IMR-90 (cell line): ENCODE measurements at regions not wholly inside any gene's neighbourhood (a gene's known extent, or its start where the extent isn't known, plus 50 kb on each side); places are given as distances from the start of the nearest gene placed in this dataset.

Experiments
- ATAC-seq: fragments of 200-7000 bp; cut with Tn5 transposase; 2 replicates; pipeline ENCODE4 v1.9.1; 2020; ENCODE audit warnings: low read depth, mild to moderate bottlenecking, moderate library complexity
- BruUV-seq: library from RNA; stranded (reverse); fragments of 400-500 nt; replicated peaks from 2 replicates; lab custom pipeline; 2021; lab: Mats Ljungman, UMichigan
- CTCF ChIA-PET: fragments of 300-600 bp; formaldehyde crosslinking; extraction: SDS; loops from one replicate; lab custom pipeline; 2021; ENCODE audit warnings: antibody characterized with exemption; lab: Yijun Ruan, JAX
- POLR2A ChIA-PET: fragments of 300-600 bp; sonication (Branson Sonifier 250); formaldehyde crosslinking; loops from one replicate; lab custom pipeline; 2022; ENCODE audit warnings: antibody characterized with exemption; ENCODE audit not compliant: unreplicated experiment; lab: Charles Lee
- DNase-seq: peaks from one replicate; pipeline ENCODE4 v3.0.0; 2013
- H2AFZ ChIP-seq: replicated peaks from 2 replicates; pipeline ENCODE3; 2013; ENCODE audit warnings: low read length, mild to moderate bottlenecking; ENCODE audit not compliant: poor library complexity
- H2AK5ac ChIP-seq: 2 replicates; pipeline ENCODE4 v1.6.1; 2013; ENCODE audit warnings: low read depth, low read length, inconsistent platforms
- H2AK9ac ChIP-seq: replicated peaks from 2 replicates; pipeline ENCODE3; 2013; ENCODE audit warnings: mild to moderate bottlenecking, low read depth, low read length, moderate library complexity; ENCODE audit not compliant: poor library complexity
- H2BK120ac ChIP-seq: 2 replicates; pipeline ENCODE4 v1.6.1; 2013; ENCODE audit warnings: low read depth, low read length, inconsistent platforms
- H2BK15ac ChIP-seq: 3 replicates; pipeline ENCODE4 v1.6.1; 2013; ENCODE audit warnings: low read depth, low read length, inconsistent platforms
- H2BK20ac ChIP-seq: 2 replicates; pipeline ENCODE4 v1.6.1; 2013; ENCODE audit warnings: low read depth, mild to moderate bottlenecking, inconsistent platforms, low read length, moderate library complexity
- H2BK5ac ChIP-seq: 2 replicates; pipeline ENCODE4 v1.6.1; 2013; ENCODE audit warnings: mild to moderate bottlenecking, low read depth, low read length, inconsistent platforms; ENCODE audit not compliant: poor library complexity, severe bottlenecking
- H3K14ac ChIP-seq: replicated peaks from 2 replicates; pipeline ENCODE4 v1.6.1; 2013; ENCODE audit warnings: low read depth, low read length, inconsistent platforms
- H3K18ac ChIP-seq: 2 replicates; pipeline ENCODE4 v1.6.1; 2013; ENCODE audit warnings: low read depth, low read length, control low read depth
- H3K23ac ChIP-seq: 2 replicates; pipeline ENCODE4 v1.6.1; 2013; ENCODE audit warnings: low read depth, low read length, inconsistent platforms
- H3K27ac ChIP-seq: 2 replicates; pipeline ENCODE4 v1.5.1; 2013; ENCODE audit warnings: mild to moderate bottlenecking, control low read depth, low read length; ENCODE audit not compliant: insufficient read depth
- H3K27me3 ChIP-seq: 2 replicates; pipeline ENCODE4 v1.6.1; 2013; ENCODE audit warnings: low read length; ENCODE audit not compliant: control insufficient read depth, insufficient read depth
- H3K36me3 ChIP-seq: 2 replicates; pipeline ENCODE4 v1.6.1; 2013; ENCODE audit warnings: low read length, mixed read lengths; ENCODE audit not compliant: control insufficient read depth, insufficient read depth
- H3K4ac ChIP-seq: 2 replicates; pipeline ENCODE4 v1.6.1; 2013; ENCODE audit warnings: low read depth, low read length, inconsistent platforms
- H3K4me1 ChIP-seq: 2 replicates; pipeline ENCODE4 v1.6.1; 2013; ENCODE audit warnings: low read length, mixed read lengths; ENCODE audit not compliant: control insufficient read depth, insufficient read depth
- H3K4me2 ChIP-seq: 2 replicates; pipeline ENCODE4 v1.6.1; 2013; ENCODE audit warnings: low read depth, mild to moderate bottlenecking, control low read depth, low read length, moderate library complexity
- H3K4me3 ChIP-seq: 2 replicates; pipeline ENCODE4 v1.5.1; 2013; ENCODE audit warnings: low read depth, mild to moderate bottlenecking, control low read depth, low read length, moderate library complexity; ENCODE audit not compliant: insufficient read depth
- H3K56ac ChIP-seq: 2 replicates; pipeline ENCODE4 v1.6.1; 2013; ENCODE audit warnings: low read length, inconsistent platforms; ENCODE audit not compliant: insufficient read depth; ENCODE audit errors: extremely low read depth
- H3K79me1 ChIP-seq, 2 experiments: 2 replicates each; pipeline ENCODE4 v1.6.1; 2013; ENCODE audit warnings: low read length in 2 of 2, inconsistent platforms in 1 of 2, low read depth in 1 of 2
- H3K9ac ChIP-seq: 2 replicates; pipeline ENCODE4 v1.6.1; 2013; ENCODE audit warnings: low read depth, low read length, control low read depth
- H3K9me1 ChIP-seq: 2 replicates; pipeline ENCODE4 v1.6.1; 2013; ENCODE audit warnings: low read length, inconsistent platforms; ENCODE audit not compliant: insufficient read depth
- H3K9me3 ChIP-seq: 2 replicates; pipeline ENCODE4 v1.6.1; 2013; ENCODE audit warnings: low read length; ENCODE audit not compliant: control insufficient read depth, insufficient read depth
- H4K20me1 ChIP-seq: 2 replicates; pipeline ENCODE4 v1.6.1; 2013; ENCODE audit warnings: low read length, inconsistent platforms; ENCODE audit not compliant: insufficient read depth
- H4K5ac ChIP-seq: 2 replicates; pipeline ENCODE4 v1.6.1; 2013; ENCODE audit warnings: mild to moderate bottlenecking, low read depth, low read length, control low read depth
- H4K8ac ChIP-seq, 2 experiments: 2 replicates each; pipeline ENCODE4 v1.6.1; 2013; ENCODE audit warnings: low read depth in 2 of 2, low read length in 2 of 2, control low read depth in 1 of 2, inconsistent platforms in 1 of 2
- H4K91ac ChIP-seq: 2 replicates; pipeline ENCODE4 v1.6.1; 2013; ENCODE audit warnings: low read depth, low read length, inconsistent platforms; ENCODE audit not compliant: insufficient read depth
- CHD1 ChIP-seq: IDR thresholded peaks from 2 replicates; pipeline ENCODE4 v1.6.1; 2012; ENCODE audit warnings: low read depth, low read length, improper control_type of control experiment
- NFE2L2 ChIP-seq: fragments of 150-350 bp; IDR thresholded peaks from 2 replicates; pipeline ENCODE4 v1.6.1; 2016; ENCODE audit warnings: low read depth, mild to moderate bottlenecking, low read length
- WGBS, 2 experiments: methylation state at CpG; one replicate each; pipeline versions ENCODE4 v1.1.5 to v1.1.7; 2013; ENCODE audit warnings: missing lambda C conversion rate in 2 of 2; ENCODE audit not compliant: insufficient read length in 1 of 2; ENCODE audit errors: extremely low coverage in 2 of 2; 5-methylcytosine and 5-hydroxymethylcytosine counted together
- dilution Hi-C: fragments of 300-500 bp; cut with HindIII; formaldehyde crosslinking; loops from one replicate; pipeline ENCODE4 v1.14.3; 2018; ENCODE audit warnings: low sequenced_read_pairs; ENCODE audit not compliant: unreplicated experiment
- in situ Hi-C: fragments of 300-500 bp; cut with MboI; formaldehyde crosslinking; loops from 3 replicates; pipeline ENCODE4 v1.14.3; 2019; ENCODE audit warnings: low sequenced_read_pairs, inconsistent platforms, mixed read lengths
- intact Hi-C: fragments of 100-400 bp; cut with micrococcal nuclease; formaldehyde crosslinking; loops from 2 replicates; pipeline ENCODE4 v1.10.0; 2022
- TF ChIP-seq, protein P1 (sequence below): fragments of 150-350 bp; IDR thresholded peaks from 2 replicates; pipeline ENCODE4 v1.6.1; 2017; ENCODE audit warnings: mild to moderate bottlenecking, antibody characterized with exemption, low read length, low read depth

DNA sequence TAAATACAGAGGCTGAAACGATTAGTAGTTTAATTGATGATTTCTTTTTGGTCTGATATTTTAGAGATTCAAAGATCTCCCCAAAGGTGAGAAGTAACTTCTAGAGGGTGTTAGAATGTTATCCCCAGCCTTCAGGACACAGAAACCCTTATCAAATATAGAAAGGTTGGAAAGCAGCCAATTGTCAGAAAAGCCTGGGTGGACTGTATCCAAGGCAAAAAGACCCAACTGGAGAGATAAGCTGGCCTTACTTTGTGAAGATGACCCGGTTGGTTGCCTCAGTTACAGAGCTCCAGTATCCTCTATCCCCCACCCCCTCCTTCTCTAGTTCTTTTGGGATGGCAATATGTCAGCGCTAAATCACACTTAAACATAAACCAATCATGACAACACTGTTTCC is 75.7 kb downstream of the GCNT4 start:
- Histone ChIP-seq H3K79me1 (no peaks in the 10 kb centered on the region), H3K4me1 (no peaks in the 10 kb centered on the region), H3K27me3 (no peaks in the 10 kb centered on the region), H4K8ac (no peak overlapping the region), H2BK15ac (no peak overlapping the region), H3K36me3 (no peaks in the 10 kb centered on the region), H3K27ac (no peak overlapping the region), H3K9me3 (peaks cover 3% of the 10 kb centered on the region), H3K18ac (no peak overlapping the region), H3K4me3 (no peak overlapping the region), H3K23ac (no peak overlapping the region), H3K4ac (no peak overlapping the region), H2AK5ac (no peak overlapping the region), H4K20me1 (no peaks in the 10 kb centered on the region), H3K56ac (no peak overlapping the region), H3K9ac (no peak overlapping the region), H4K5ac (no peak overlapping the region), H2AFZ (no peak overlapping the region), H2BK5ac (no peak overlapping the region), H2BK120ac (no peak overlapping the region), H3K4me2 (no peak overlapping the region), H3K9me1 (no peaks in the 10 kb centered on the region), H3K14ac (no peak overlapping the region), H2AK9ac (no peak overlapping the region), H2BK20ac (no peak overlapping the region), H4K91ac (no peak overlapping the region)
- CTCF ChIA-PET, result interaction anchor here (1.2 kb wide), 1 partner anchor 42 kb away, joined by 4 read pairs; no protein-coding TSS in a partner anchor
- POLR2A ChIA-PET, result interaction anchor here (0.7 kb wide), 1 partner anchor 9 kb away, joined by 5 read pairs; no protein-coding TSS in a partner anchor
- no peak for DNase-seq
- BruUV-seq, result no TSS peak
- dilution Hi-C loops (no loop called here), in situ Hi-C loops (no loop called here), intact Hi-C loops (no loop called here)
- WGBS, 2 experiments, result no CpG with 5 or more reads among the region's 3 CpGs
- TF ChIP-seq, protein P1, sequence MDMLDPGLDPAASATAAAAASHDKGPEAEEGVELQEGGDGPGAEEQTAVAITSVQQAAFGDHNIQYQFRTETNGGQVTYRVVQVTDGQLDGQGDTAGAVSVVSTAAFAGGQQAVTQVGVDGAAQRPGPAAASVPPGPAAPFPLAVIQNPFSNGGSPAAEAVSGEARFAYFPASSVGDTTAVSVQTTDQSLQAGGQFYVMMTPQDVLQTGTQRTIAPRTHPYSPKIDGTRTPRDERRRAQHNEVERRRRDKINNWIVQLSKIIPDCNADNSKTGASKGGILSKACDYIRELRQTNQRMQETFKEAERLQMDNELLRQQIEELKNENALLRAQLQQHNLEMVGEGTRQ, result no peak
- TF ChIP-seq CHD1 (no peak), NFE2L2 (no peak)
- no peak for ATAC-seq
